K562 (cell line): ENCODE measurements at regions not wholly inside any gene's neighbourhood (a gene's known extent, or its start where the extent isn't known, plus 50 kb on each side); places are given as distances from the start of the nearest gene placed in this dataset.

Experiments used
- FOXM1 ChIP-seq, 2 experiments: fragments of 450-650 bp in 1 of 2; sonication (generic) in 1 of 2; formaldehyde crosslinking in 1 of 2; IDR thresholded peaks; 2 replicates each; pipeline versions ENCODE4 v1.6.1 to v1.9.0; 2017 to 2022; ENCODE audit warnings: low read depth in 2 of 2, mild to moderate bottlenecking in 2 of 2, missing genetic modification reagents in 1 of 2, moderate library complexity in 1 of 2
- KDM2B ChIP-seq: fragments of 250-450 bp; sonication (Bioruptor Pico); IDR thresholded peaks from 2 replicates; pipeline ENCODE4 v1.8.0; 2021; ENCODE audit warnings: mild to moderate bottlenecking, moderate library complexity
- ZNF407 ChIP-seq: fragments of 450-650 bp; IDR thresholded peaks from 2 replicates; pipeline ENCODE4 v1.6.1; 2016; ENCODE audit warnings: low read depth

DNA sequence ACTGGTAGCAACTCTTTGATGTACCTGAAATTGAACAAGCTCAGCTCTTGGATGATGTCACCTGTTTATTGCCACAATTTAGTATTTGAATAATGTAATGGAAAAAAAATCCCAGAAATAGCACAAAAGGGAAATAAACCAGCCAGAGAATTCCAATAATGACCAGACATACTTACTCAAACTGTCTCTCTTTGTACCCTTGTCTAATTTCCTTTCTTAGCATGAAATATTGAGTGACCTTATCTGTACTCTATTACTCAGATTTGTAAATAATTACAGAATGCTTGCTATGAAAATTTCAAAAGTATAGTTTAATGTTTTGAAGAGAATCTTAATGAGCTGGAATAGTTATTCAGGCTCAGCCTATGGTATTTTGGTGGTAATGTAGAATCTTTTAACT is 555.4 kb upstream of the SGO1 start (continued):
- no peak for TF ChIP-seq ZNF407
- TF ChIP-seq KDM2B (CRISPR knock-in tag) = no peak
- no peak for TF ChIP-seq FOXM1 (IDR thresholded peaks at IDR 0.05; ENCODE audit: low read depth)
- no peak for TF ChIP-seq FOXM1 (CRISPR knock-in tag; IDR thresholded peaks at IDR 0.05; ENCODE audit: low read depth)
